Stimulated activated CD8-positive, alpha-beta memory T cell treated with anti-CD3 and anti-CD28 coated beads, Interleukin-15, amount 100 ng/mL, for 1 hour (primary cell): ENCODE measurements at regions not wholly inside any gene's neighbourhood (a gene's known extent, or its start where the extent isn't known, plus 50 kb on each side); places are given as distances from the start of the nearest gene placed in this dataset.
"Not testable (repeated sequence)": the region's sequence is repeated elsewhere in the genome, so short reads cannot be mapped to it uniquely, and the experiment has no call there.

Source experiments
- DNase-seq: peaks from one replicate; pipeline ENCODE4 v3.0.0-alpha.2; 2020; ENCODE audit warnings: low read depth

- no peak for DNase-seq
These were observed 175.4 kb downstream of the SQOR start for GRCh38 chr15:45810201-45810600.

- DNase-seq: no peak
These were observed 177.4 kb downstream of the SQOR start for GRCh38 chr15:45812200-45812599.

- not testable (repeated sequence) for DNase-seq
These were observed 182.7 kb downstream of the SQOR start for GRCh38 chr15:45817578-45817977.

GRCh38 chr15:45821390-45821789 is 186.6 kb downstream of the SQOR start:
- DNase-seq: no peak

GRCh38 chr15:45822968-45823367 is 188.1 kb downstream of the SQOR start:
- DNase-seq: not testable (repeated sequence)

GRCh38 chr15:45827275-45827674 is 192.4 kb downstream of the SQOR start:
- no peak for DNase-seq

GRCh38 chr15:45827766-45828165 is 192.9 kb downstream of the SQOR start:
- no peak for DNase-seq

GRCh38 chr15:45829336-45830153 is 194.7 kb downstream of the SQOR start:
- DNase-seq: no peak

GRCh38 chr15:45831787-45832186 is 197.0 kb downstream of the SQOR start:
- no peak for DNase-seq

- DNase-seq: no peak
These were observed 199.8 kb downstream of the SQOR start for GRCh38 chr15:45834622-45835021.

- no peak for DNase-seq
These were observed 207.3 kb downstream of the SQOR start for GRCh38 chr15:45842151-45842550.

- no peak for DNase-seq
These were observed 212.8 kb downstream of the SQOR start for GRCh38 chr15:45847645-45848044.

GRCh38 chr15:45849136-45849535 is 214.3 kb downstream of the SQOR start:
- DNase-seq: no peak

- DNase-seq: no peak
These were observed 219.8 kb downstream of the SQOR start for GRCh38 chr15:45854455-45855202.

- DNase-seq: no peak
These were observed 220.5 kb downstream of the SQOR start for GRCh38 chr15:45855210-45855906.

- DNase-seq: no peak
These were observed 221.2 kb downstream of the SQOR start for GRCh38 chr15:45855907-45856579.

- no peak for DNase-seq
These were observed 222.5 kb downstream of the SQOR start for GRCh38 chr15:45857291-45857690.

- no peak for DNase-seq
These were observed 223.7 kb downstream of the SQOR start for GRCh38 chr15:45858491-45858890.

GRCh38 chr15:45862034-45862433 is 227.2 kb downstream of the SQOR start:
- DNase-seq: no peak

GRCh38 chr15:45863881-45864580 is 229.2 kb downstream of the SQOR start:
- DNase-seq: no peak

- no peak for DNase-seq
These were observed 231.8 kb downstream of the SQOR start for GRCh38 chr15:45866616-45867015.

GRCh38 chr15:45867281-45867680 is 232.5 kb downstream of the SQOR start:
- no peak for DNase-seq
